ENCODE measurements at regions not wholly inside any gene's neighbourhood (a gene's known extent, or its start where the extent isn't known, plus 50 kb on each side); places are given as distances from the start of the nearest gene placed in this dataset.

GRCh38 chr9:38486056-38486615 lies 61.9 kb upstream of the IGFBPL1 start:
- TF ChIP-seq CTCF (IDR thresholded peaks at IDR 0.05; ENCODE audit: poor library complexity, severe bottlenecking) (no peak), RAD21 (conservative IDR thresholded peaks at IDR 0.05) (no peak), EZH2 (IDR thresholded peaks at IDR 0.05; ENCODE audit: borderline replicate concordance, insufficient read depth, low read length, poor library complexity, severe bottlenecking) (no peak), POLR2AphosphoS5 (IDR thresholded peaks at IDR 0.05) (no peak)
